ENCODE measurements at regions not wholly inside any gene's neighbourhood (a gene's known extent, or its start where the extent isn't known, plus 50 kb on each side); places are given as distances from the start of the nearest gene placed in this dataset.

DNA sequence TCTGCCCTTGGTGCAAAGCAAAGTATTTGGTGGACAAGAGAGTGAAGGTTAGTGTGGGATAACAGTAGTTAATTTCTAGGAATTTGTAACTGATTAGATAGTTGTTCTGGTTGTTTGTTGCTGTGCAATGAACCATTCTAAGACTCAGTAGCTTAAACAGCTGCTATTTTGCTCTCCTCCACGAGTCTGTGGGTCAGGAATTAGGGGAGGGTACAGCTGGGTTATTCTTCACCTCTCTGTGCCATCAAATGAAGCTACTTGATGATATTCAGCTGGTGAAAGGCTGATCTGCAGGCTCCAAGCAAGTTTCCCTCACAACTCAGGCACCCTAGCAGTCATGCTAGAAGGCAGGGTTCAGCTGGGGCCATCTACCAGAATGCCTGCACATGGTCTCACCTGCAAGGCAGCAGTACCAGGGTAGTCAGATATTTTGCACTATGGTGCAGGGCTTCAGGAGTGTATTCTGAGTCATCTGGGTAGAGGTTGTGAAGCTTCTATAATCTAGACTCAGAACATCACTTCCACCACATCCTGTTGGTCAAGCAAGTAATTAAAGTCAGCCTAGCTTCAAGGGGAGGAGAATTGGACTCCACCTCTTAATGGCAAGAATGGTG is 159.5 kb upstream of the SLC28A3 start:
- Mint-ChIP-seq H3K9me3 (peaks cover 0 to 6% (median 0%) of the 10 kb centered on the region in 5 donors), H3K36me3 (no peaks in the 10 kb centered on the region), H3K4me3 (no peak overlapping the region), H3K27me3 (peaks cover 4 to 7% of the 10 kb centered on the region in 2 donors), H3K27ac (no peak overlapping the region), H3K4me1 (no peaks in the 10 kb centered on the region)
- DNase-seq = no peak
- Histone ChIP-seq H3K36me3 (ENCODE audit: insufficient read depth, low read length) (no peaks in the 10 kb centered on the region), H3K27me3 (ENCODE audit: insufficient read depth, low read length, poor library complexity, severe bottlenecking) (no peaks in the 10 kb centered on the region), H3K9me3 (ENCODE audit: low read length) (no peaks in the 10 kb centered on the region), H3K27ac (ENCODE audit: low read depth, low read length) (no peak overlapping the region), H3K4me3 (ENCODE audit: low read length) (no peak overlapping the region), H3K4me1 (ENCODE audit: insufficient read depth, low read length) (no peaks in the 10 kb centered on the region)
- POLR2A ChIA-PET = no interaction called here
- CTCF ChIA-PET = no interaction called here

DNA sequence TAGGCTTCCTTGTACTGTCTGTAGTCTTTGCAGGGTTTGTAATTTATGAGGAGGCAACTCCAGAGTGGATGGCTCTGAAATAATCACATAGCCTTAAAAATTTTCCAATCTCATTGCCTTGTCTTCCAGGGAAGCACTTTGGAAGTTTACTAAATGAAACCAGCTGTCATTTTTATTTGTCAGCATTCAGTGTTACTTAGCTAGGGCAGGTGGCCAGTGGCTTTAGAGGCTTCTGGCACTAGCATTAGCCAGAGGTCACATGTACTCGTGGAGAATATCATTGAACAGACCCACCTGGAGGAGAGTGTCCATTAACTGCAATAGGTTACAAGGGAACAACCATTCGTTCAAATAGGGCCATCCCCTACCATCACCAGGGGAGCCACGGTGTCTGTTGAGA is 160.3 kb upstream of the SLC28A3 start:
- no peak overlapping the region for H3K4me3 ChIP-seq (ENCODE audit: low read length)
- no peaks in the 10 kb centered on the region for H3K9me3 ChIP-seq (ENCODE audit: low read length)
- Mint-ChIP-seq H3K9me3 (peaks cover 0 to 8% (median 0%) of the 10 kb centered on the region in 5 donors), H3K4me1 (no peaks in the 10 kb centered on the region), H3K36me3 (no peaks in the 10 kb centered on the region), H3K27me3 (peaks cover 4 to 7% of the 10 kb centered on the region in 2 donors), H3K27ac (no peak overlapping the region), H3K4me3 (no peak overlapping the region)
- no peaks in the 10 kb centered on the region for H3K27me3 ChIP-seq (ENCODE audit: insufficient read depth, low read length, poor library complexity, severe bottlenecking)
- ChIA-PET CTCF (no interaction called here), POLR2A (no interaction called here)
- H3K27ac ChIP-seq (ENCODE audit: low read depth, low read length) = no peak overlapping the region
- H3K36me3 ChIP-seq (ENCODE audit: insufficient read depth, low read length) = no peaks in the 10 kb centered on the region
- H3K4me1 ChIP-seq (ENCODE audit: insufficient read depth, low read length) = no peaks in the 10 kb centered on the region
- no peak for DNase-seq

DNA sequence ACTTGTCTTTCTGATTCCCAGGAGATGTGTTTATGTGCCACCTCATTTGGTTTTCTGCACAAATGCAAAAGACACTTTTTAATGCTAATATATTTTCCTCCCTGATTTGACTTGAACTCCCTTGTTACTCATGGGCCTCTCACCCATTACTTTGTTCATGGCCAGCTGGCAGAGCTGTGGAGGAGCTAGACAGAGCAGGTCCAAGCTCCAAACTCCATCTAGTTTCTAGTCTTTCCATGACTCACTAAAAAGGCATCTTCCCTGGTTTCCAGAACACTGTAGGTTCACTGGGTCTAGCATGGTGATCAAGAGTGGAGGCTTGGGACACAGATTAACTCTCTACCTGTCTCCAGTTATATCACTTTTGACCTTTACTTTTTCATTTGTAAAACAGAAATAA is 161.0 kb upstream of the SLC28A3 start:
- Histone ChIP-seq H3K27ac (ENCODE audit: low read depth, low read length) (no peak overlapping the region), H3K36me3 (ENCODE audit: insufficient read depth, low read length) (no peaks in the 10 kb centered on the region), H3K4me1 (ENCODE audit: insufficient read depth, low read length) (no peaks in the 10 kb centered on the region), H3K27me3 (ENCODE audit: insufficient read depth, low read length, poor library complexity, severe bottlenecking) (no peaks in the 10 kb centered on the region), H3K9me3 (ENCODE audit: low read length) (no peaks in the 10 kb centered on the region), H3K4me3 (ENCODE audit: low read length) (no peak overlapping the region)
- Mint-ChIP-seq H3K27ac (no peak overlapping the region), H3K4me1 (no peaks in the 10 kb centered on the region), H3K36me3 (no peaks in the 10 kb centered on the region), H3K27me3 (peaks cover 4 to 7% of the 10 kb centered on the region in 2 donors), H3K9me3 (peaks cover 0 to 8% (median 0%) of the 10 kb centered on the region in 5 donors), H3K4me3 (no peak overlapping the region)
- ChIA-PET POLR2A (no interaction called here), CTCF (no interaction called here)
- DNase-seq = no peak

- H3K9me3 ChIP-seq (ENCODE audit: low read length) = no peaks in the 10 kb centered on the region
- H3K4me1 ChIP-seq (ENCODE audit: insufficient read depth, low read length) = no peaks in the 10 kb centered on the region
- DNase-seq = no peak
- Mint-ChIP-seq H3K36me3 (no peaks in the 10 kb centered on the region), H3K9me3 (peaks cover 0 to 8% (median 0%) of the 10 kb centered on the region in 5 donors), H3K27ac (no peak overlapping the region), H3K4me1 (no peaks in the 10 kb centered on the region), H3K4me3 (peak overlapping the region in 1 of 7 donors; percentile 7), H3K27me3 (peaks cover 4 to 6% of the 10 kb centered on the region in 2 donors)
- H3K4me3 ChIP-seq (ENCODE audit: low read length) = no peak overlapping the region
- no peak overlapping the region for H3K27ac ChIP-seq (ENCODE audit: low read depth, low read length)
- no peaks in the 10 kb centered on the region for H3K36me3 ChIP-seq (ENCODE audit: insufficient read depth, low read length)
- ChIA-PET POLR2A (no interaction called here), CTCF (no interaction called here)
- H3K27me3 ChIP-seq (ENCODE audit: insufficient read depth, low read length, poor library complexity, severe bottlenecking) = no peaks in the 10 kb centered on the region
Measured at GRCh38 chr9:84502066-84502465, 161.5 kb upstream of the SLC28A3 start.

GRCh38 chr9:84504360-84504759 is 163.8 kb upstream of the SLC28A3 start:
- Mint-ChIP-seq H3K9me3 (peaks cover 0 to 8% (median 0%) of the 10 kb centered on the region in 5 donors), H3K4me1 (no peaks in the 10 kb centered on the region), H3K36me3 (no peaks in the 10 kb centered on the region), H3K27me3 (peaks cover 3 to 4% of the 10 kb centered on the region in 2 donors), H3K4me3 (no peak overlapping the region), H3K27ac (no peak overlapping the region)
- no peaks in the 10 kb centered on the region for H3K9me3 ChIP-seq (ENCODE audit: low read length)
- no peaks in the 10 kb centered on the region for H3K36me3 ChIP-seq (ENCODE audit: insufficient read depth, low read length)
- ChIA-PET POLR2A (no interaction called here), CTCF (no interaction called here)
- H3K4me1 ChIP-seq (ENCODE audit: insufficient read depth, low read length) = no peaks in the 10 kb centered on the region
- H3K4me3 ChIP-seq (ENCODE audit: low read length) = no peak overlapping the region
- no peaks in the 10 kb centered on the region for H3K27me3 ChIP-seq (ENCODE audit: insufficient read depth, low read length, poor library complexity, severe bottlenecking)
- H3K27ac ChIP-seq (ENCODE audit: low read depth, low read length) = no peak overlapping the region
- DNase-seq = no peak

GRCh38 chr9:84511651-84512050 is 157.9 kb upstream of the NTRK2 start:
- Mint-ChIP-seq H3K4me3 (no peak overlapping the region), H3K9me3 (peaks cover 0 to 3% (median 0%) of the 10 kb centered on the region in 5 donors), H3K27ac (no peak overlapping the region), H3K36me3 (no peaks in the 10 kb centered on the region), H3K4me1 (no peaks in the 10 kb centered on the region), H3K27me3 (peaks cover 4 to 6% of the 10 kb centered on the region in 2 donors)
- no peaks in the 10 kb centered on the region for H3K9me3 ChIP-seq (ENCODE audit: low read length)
- POLR2A ChIA-PET = no interaction called here
- H3K36me3 ChIP-seq (ENCODE audit: insufficient read depth, low read length) = no peaks in the 10 kb centered on the region
- no peak for DNase-seq
- H3K27ac ChIP-seq (ENCODE audit: low read depth, low read length) = no peak overlapping the region
- H3K27me3 ChIP-seq (ENCODE audit: insufficient read depth, low read length, poor library complexity, severe bottlenecking) = no peaks in the 10 kb centered on the region
- CTCF ChIA-PET = no interaction called here
- no peaks in the 10 kb centered on the region for H3K4me1 ChIP-seq (ENCODE audit: insufficient read depth, low read length)
- H3K4me3 ChIP-seq (ENCODE audit: low read length) = no peak overlapping the region

DNA sequence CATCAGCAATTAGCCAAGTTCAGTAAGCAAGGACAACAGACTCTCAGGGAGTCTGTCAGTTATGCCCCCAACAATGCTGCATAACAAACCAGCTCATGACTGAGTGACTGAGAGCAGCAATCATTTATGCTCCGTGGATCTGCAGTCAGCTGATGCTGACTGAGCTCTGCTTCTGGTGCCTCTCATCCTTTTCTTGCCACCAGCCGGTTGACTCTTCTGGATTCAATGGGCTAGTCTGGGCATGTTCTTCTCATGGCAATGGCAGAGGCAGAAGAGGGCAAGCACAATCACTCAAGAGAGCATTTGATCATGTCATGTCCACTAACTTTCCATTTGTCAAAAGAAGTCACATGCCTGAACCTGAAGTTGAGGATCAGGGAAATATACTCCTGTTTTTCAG is 157.0 kb upstream of the NTRK2 start:
- H3K4me1 ChIP-seq (ENCODE audit: insufficient read depth, low read length) = no peaks in the 10 kb centered on the region
- H3K4me1 Mint-ChIP-seq = no peaks in the 10 kb centered on the region
- no peaks in the 10 kb centered on the region for H3K36me3 Mint-ChIP-seq
- no peaks in the 10 kb centered on the region for H3K27me3 ChIP-seq (ENCODE audit: insufficient read depth, low read length, poor library complexity, severe bottlenecking)
- POLR2A ChIA-PET = no interaction called here
- H3K9me3 ChIP-seq (ENCODE audit: low read length) = no peaks in the 10 kb centered on the region
- H3K27ac ChIP-seq (ENCODE audit: low read depth, low read length) = no peak overlapping the region
- H3K4me3 ChIP-seq (ENCODE audit: low read length) = no peak overlapping the region
- no peaks in the 10 kb centered on the region for H3K36me3 ChIP-seq (ENCODE audit: insufficient read depth, low read length)
- CTCF ChIA-PET = no interaction called here
- peaks cover 0 to 3% (median 1%) of the 10 kb centered on the region in 5 donors for H3K9me3 Mint-ChIP-seq
- no peak overlapping the region for H3K27ac Mint-ChIP-seq
- no peak for DNase-seq
- no peak overlapping the region for H3K4me3 Mint-ChIP-seq
- peaks cover 4 to 6% of the 10 kb centered on the region in 2 donors for H3K27me3 Mint-ChIP-seq

DNA sequence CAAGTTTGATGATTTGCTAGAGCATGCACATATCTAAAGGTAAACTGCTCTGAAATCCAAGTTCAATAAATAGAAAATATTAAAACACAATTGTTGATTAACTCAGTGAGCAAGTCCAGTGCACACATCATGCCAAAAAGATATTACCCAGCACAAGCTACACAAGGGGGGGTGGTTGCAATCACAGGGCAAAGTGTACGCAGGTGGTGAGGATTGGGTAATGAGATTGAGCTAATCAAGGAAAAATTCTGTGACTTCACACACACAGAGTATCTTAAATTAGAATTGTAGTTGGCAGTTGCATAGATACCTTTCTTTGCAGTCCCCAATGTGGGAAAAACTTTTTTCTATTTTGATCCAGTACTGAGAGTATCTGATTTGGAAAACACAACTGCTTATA is 156.1 kb upstream of the NTRK2 start:
- no peak overlapping the region for H3K27ac ChIP-seq (ENCODE audit: low read depth, low read length)
- Mint-ChIP-seq H3K27ac (no peak overlapping the region), H3K27me3 (peaks cover 4 to 6% of the 10 kb centered on the region in 2 donors), H3K4me1 (no peaks in the 10 kb centered on the region), H3K36me3 (no peaks in the 10 kb centered on the region), H3K4me3 (no peak overlapping the region), H3K9me3 (peaks cover 0 to 9% (median 0%) of the 10 kb centered on the region in 5 donors)
- CTCF ChIA-PET = no interaction called here
- no peaks in the 10 kb centered on the region for H3K36me3 ChIP-seq (ENCODE audit: insufficient read depth, low read length)
- no peaks in the 10 kb centered on the region for H3K9me3 ChIP-seq (ENCODE audit: low read length)
- no peak overlapping the region for H3K4me3 ChIP-seq (ENCODE audit: low read length)
- H3K27me3 ChIP-seq (ENCODE audit: insufficient read depth, low read length, poor library complexity, severe bottlenecking) = no peaks in the 10 kb centered on the region
- DNase-seq = no peak
- no peaks in the 10 kb centered on the region for H3K4me1 ChIP-seq (ENCODE audit: insufficient read depth, low read length)
- POLR2A ChIA-PET = no interaction called here

DNA sequence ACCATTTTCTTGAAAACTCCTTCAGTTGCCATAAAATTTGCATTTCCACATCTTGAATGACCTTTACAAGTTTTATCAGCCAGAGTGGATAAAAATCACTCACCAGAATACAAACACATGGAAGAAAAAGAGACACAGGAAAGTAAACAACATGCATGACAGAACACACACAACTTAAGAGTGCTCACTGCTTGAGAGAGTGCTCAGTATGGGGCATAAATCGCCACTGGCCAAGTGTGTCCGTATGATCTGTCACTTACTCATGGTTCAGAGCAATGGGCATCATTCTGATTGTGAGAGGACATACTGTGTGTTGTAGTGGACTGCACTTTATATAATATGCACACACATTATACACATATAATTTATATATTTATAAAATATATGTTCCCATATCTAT is 155.6 kb upstream of the NTRK2 start:
- Mint-ChIP-seq H3K36me3 (no peaks in the 10 kb centered on the region), H3K4me1 (no peaks in the 10 kb centered on the region), H3K27me3 (peaks cover 4 to 6% of the 10 kb centered on the region in 2 donors), H3K4me3 (no peak overlapping the region), H3K9me3 (peaks cover 0 to 9% (median 0%) of the 10 kb centered on the region in 5 donors), H3K27ac (no peak overlapping the region)
- Histone ChIP-seq H3K9me3 (ENCODE audit: low read length) (no peaks in the 10 kb centered on the region), H3K4me1 (ENCODE audit: insufficient read depth, low read length) (no peaks in the 10 kb centered on the region), H3K36me3 (ENCODE audit: insufficient read depth, low read length) (no peaks in the 10 kb centered on the region), H3K27me3 (ENCODE audit: insufficient read depth, low read length, poor library complexity, severe bottlenecking) (no peaks in the 10 kb centered on the region), H3K4me3 (ENCODE audit: low read length) (no peak overlapping the region), H3K27ac (ENCODE audit: low read depth, low read length) (no peak overlapping the region)
- DNase-seq = no peak
- CTCF ChIA-PET = no interaction called here
- POLR2A ChIA-PET = no interaction called here

Measured in CD8-positive, alpha-beta memory T cell (primary cell).